ENCODE measurements at regions not wholly inside any gene's neighbourhood (a gene's known extent, or its start where the extent isn't known, plus 50 kb on each side); places are given as distances from the start of the nearest gene placed in this dataset.

DNA sequence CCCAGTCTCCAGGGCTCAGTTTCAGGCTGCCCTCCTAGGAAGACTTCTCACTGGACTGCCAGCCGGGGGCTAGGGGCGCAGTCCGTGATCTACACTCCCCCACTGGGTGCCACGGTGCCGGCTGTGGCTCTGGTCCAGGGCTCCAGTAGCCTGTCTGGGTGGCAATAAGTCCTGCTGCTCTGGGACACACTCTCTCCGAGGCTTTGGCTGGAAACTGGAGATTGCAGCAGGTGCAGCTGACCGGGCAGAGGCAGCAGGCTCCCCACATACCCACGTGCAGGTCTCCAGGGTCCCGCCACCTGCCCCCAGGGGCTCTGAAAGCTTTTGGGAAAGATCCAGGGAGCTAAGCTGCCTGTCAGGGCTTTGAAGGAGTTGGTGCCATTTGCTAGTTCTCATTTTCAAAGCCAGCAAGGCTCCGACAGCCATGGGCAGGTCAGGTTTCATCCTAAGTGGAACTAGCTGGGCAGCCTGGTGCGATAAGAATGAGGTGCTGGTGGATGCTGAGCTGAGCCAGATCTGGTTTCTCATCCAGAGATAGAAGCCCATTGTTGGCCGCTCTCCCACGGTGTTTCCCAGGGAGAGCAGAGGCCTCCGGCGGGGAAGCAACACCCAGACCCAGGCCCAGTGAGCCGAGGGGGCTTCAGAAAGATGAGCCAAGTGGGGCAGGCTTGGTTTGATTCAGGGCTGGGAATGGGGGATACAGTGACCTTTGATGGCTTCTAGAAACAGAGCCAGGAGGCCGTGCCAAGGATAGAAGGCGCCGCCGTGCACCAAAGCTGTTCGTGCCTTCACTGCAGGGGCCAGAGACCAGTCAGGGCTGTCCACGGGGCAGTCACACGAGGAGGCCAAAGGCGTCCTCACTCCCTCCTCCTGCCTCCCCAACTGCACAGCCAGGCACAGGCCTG lies 141.7 kb upstream of the GPC1 start:
- FAIRE-seq, result no peak
- WGBS, 2 donors, result 80 to 83% methylated on average over 24 of the region's 24 CpGs
- TF ChIP-seq, protein P1, sequence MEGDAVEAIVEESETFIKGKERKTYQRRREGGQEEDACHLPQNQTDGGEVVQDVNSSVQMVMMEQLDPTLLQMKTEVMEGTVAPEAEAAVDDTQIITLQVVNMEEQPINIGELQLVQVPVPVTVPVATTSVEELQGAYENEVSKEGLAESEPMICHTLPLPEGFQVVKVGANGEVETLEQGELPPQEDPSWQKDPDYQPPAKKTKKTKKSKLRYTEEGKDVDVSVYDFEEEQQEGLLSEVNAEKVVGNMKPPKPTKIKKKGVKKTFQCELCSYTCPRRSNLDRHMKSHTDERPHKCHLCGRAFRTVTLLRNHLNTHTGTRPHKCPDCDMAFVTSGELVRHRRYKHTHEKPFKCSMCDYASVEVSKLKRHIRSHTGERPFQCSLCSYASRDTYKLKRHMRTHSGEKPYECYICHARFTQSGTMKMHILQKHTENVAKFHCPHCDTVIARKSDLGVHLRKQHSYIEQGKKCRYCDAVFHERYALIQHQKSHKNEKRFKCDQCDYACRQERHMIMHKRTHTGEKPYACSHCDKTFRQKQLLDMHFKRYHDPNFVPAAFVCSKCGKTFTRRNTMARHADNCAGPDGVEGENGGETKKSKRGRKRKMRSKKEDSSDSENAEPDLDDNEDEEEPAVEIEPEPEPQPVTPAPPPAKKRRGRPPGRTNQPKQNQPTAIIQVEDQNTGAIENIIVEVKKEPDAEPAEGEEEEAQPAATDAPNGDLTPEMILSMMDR (IDR thresholded peaks at IDR 0.05), result no peak
- DNase-seq, result no peak
- intact Hi-C loops (cut with DNase I), result no loop called here
- Histone ChIP-seq H3K4me1 (no peaks in the 10 kb centered on the region), H3K9me3 (no peaks in the 10 kb centered on the region), H3K4me3 (no peak overlapping the region), H3K27ac (no peak overlapping the region), H3K36me3 (no peaks in the 10 kb centered on the region), H3K27me3 (no peaks in the 10 kb centered on the region)
- ATAC-seq, result no peak

DNA sequence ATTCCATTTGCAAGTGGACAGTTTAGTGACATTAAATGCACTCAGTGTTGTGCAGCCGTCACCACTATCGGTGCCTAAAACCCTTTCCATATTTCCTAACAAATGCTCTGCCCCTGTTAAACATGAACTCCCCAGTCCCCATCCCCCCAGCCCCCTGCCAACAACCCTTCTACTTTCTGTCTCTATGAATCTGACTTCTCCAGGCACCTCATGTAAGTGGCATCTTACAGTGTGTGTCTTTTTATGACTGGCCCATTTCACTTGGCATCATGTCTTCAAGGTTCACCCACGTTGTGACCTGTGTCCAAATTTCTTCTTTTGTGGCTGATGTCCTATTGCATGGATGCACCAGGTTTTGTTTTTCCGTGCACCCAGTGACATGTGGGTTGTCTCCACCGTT lies 140.9 kb upstream of the GPC1 start:
- FAIRE-seq, result no peak
- H3K9me3 ChIP-seq, result no peaks in the 10 kb centered on the region
- 68 to 80% methylated on average over 5 of the region's 5 CpGs for WGBS, 2 donors
- no peak overlapping the region for H3K27ac ChIP-seq
- DNase-seq, result no peak
- no peaks in the 10 kb centered on the region for H3K4me1 ChIP-seq
- no peaks in the 10 kb centered on the region for H3K27me3 ChIP-seq
- TF ChIP-seq, protein P1 (IDR thresholded peaks at IDR 0.05), result no peak
- intact Hi-C loops (cut with DNase I), result no loop called here
- H3K36me3 ChIP-seq, result no peaks in the 10 kb centered on the region
- H3K4me3 ChIP-seq, result no peak overlapping the region
- no peak for ATAC-seq

DNA sequence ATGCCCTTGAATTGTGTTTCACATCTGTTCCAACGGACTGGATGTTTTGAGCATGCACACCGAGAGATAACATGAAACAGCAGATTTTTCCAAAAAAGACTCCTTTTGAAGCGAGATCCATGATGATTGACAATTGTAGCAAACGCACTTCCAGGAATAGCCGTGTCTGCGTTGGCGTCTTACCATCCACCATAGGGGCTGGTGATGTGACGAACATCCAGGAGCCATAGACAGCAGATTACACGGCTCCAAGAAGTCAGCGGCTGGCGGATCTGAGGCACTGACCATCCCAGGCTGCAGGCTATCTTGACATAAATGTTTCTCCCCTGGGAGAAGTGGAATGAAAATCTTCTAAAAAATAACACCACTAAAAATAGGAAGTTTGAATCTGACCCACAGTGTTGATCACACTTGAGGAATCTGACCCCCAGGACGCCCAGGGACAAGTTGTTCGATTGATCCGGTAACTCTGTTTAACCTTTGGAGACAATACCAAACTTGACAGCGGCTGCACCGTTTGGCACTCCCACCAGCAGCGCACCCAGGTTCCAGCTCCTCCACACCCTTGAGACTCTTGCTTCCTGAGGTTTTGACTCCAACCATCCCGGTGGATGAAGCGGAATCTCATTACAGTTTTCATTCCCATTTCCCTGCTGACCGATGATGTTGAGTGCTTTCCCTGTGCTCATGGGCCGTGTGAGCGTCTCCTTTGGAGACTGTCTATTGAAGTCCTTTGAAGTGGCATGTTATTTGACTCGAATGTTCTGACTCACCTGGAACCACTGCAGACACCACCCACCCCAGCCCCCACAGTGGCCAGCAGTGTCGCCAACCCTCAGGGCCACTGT lies 140.0 kb upstream of the GPC1 start:
- TF ChIP-seq, protein P1 (IDR thresholded peaks at IDR 0.05), result no peak
- no peaks in the 10 kb centered on the region for H3K27me3 ChIP-seq
- DNase-seq (no peak), FAIRE-seq (no peak), ATAC-seq (no peak)
- H3K4me3 ChIP-seq, result no peak overlapping the region
- no peaks in the 10 kb centered on the region for H3K9me3 ChIP-seq
- no peak overlapping the region for H3K27ac ChIP-seq
- WGBS, 2 donors, result 79 to 84% methylated on average over 24 of the region's 24 CpGs
- H3K4me1 ChIP-seq, result no peaks in the 10 kb centered on the region
- H3K36me3 ChIP-seq, result no peaks in the 10 kb centered on the region
- intact Hi-C loops (cut with DNase I), result no loop called here

DNA sequence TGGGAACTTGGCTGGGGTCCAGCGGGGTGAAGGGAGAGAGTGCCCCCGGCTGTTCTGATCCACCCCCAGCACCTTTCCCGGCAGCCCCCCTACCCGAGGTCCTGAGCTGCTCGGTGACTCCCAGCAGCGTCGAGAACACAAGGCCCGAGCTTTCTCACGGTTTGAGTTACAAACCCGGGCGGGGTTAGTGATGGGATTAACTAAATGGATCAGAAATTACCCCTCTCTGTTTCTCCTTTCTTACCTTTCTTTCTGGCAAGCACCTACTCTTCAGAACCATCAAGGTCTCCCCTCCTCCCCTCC lies 139.4 kb upstream of the GPC1 start:
- ATAC-seq (no peak), FAIRE-seq (no peak), DNase-seq (peak in 1 of 6 donors; percentile 46)
- intact Hi-C loops (cut with DNase I), result no loop called here
- no peak overlapping the region for H3K4me3 ChIP-seq
- 72 to 75% methylated on average over 10 to 11 of the region's 11 CpGs for WGBS, 2 donors
- H3K27ac ChIP-seq, result no peak overlapping the region
- no peaks in the 10 kb centered on the region for H3K9me3 ChIP-seq
- no peaks in the 10 kb centered on the region for H3K36me3 ChIP-seq
- H3K27me3 ChIP-seq, result no peaks in the 10 kb centered on the region
- TF ChIP-seq, protein P1 (IDR thresholded peaks at IDR 0.05), result no peak
- no peaks in the 10 kb centered on the region for H3K4me1 ChIP-seq

Data from pancreas (tissue), 10 donors.